A673 (cell line): ENCODE measurements at regions not wholly inside any gene's neighbourhood (a gene's known extent, or its start where the extent isn't known, plus 50 kb on each side); places are given as distances from the start of the nearest gene placed in this dataset.

Experiments
- BruUV-seq: library from RNA; stranded (reverse); fragments of 400-500 nt; replicated peaks from 2 replicates; lab custom pipeline; 2021; lab: Mats Ljungman, UMichigan
- CTCF ChIA-PET: fragments of 300-600 bp; sonication (Branson Sonifier 250); formaldehyde crosslinking; loops from one replicate; lab custom pipeline; 2022; ENCODE audit warnings: antibody characterized with exemption; lab: Charles Lee
- POLR2A ChIA-PET: fragments of 300-600 bp; sonication (Branson Sonifier 250); formaldehyde crosslinking; loops from one replicate; lab custom pipeline; 2022; ENCODE audit warnings: antibody characterized with exemption; ENCODE audit not compliant: low non-redundant PET; lab: Charles Lee
- DNase-seq: peaks from one replicate; pipeline ENCODE4 v3.0.0-alpha.2; 2015; ENCODE audit warnings: low spot score
- H3K27ac ChIP-seq: fragments of 200-600 bp; sonication (generic); 2 replicates; pipeline ENCODE4 v1.5.1; 2016; ENCODE audit warnings: mixed run types, low read depth, mild to moderate bottlenecking, mixed read lengths, antibody characterized with exemption, low read length; ENCODE audit not compliant: poor library complexity, severe bottlenecking
- H3K27me3 ChIP-seq: fragments of 200-600 bp; sonication (generic); replicated peaks from 2 replicates; pipeline ENCODE4 v1.6.1; 2017; ENCODE audit warnings: mixed run types, low read depth, mild to moderate bottlenecking, mixed read lengths, antibody characterized with exemption, low read length; ENCODE audit not compliant: insufficient read depth, poor library complexity
- H3K36me3 ChIP-seq: fragments of 200-600 bp; sonication (generic); 2 replicates; pipeline ENCODE4 v1.6.1; 2016; ENCODE audit warnings: mixed run types, mild to moderate bottlenecking, mixed read lengths, antibody characterized with exemption, low read length; ENCODE audit not compliant: insufficient read depth, poor library complexity, severe bottlenecking
- H3K4me1 ChIP-seq: fragments of 200-600 bp; sonication (generic); 2 replicates; pipeline ENCODE4 v1.6.1; 2017; ENCODE audit warnings: mixed run types, mild to moderate bottlenecking, mixed read lengths, antibody characterized with exemption, low read length; ENCODE audit not compliant: insufficient read depth, poor library complexity, severe bottlenecking
- H3K4me3 ChIP-seq: fragments of 200-600 bp; sonication (generic); 2 replicates; pipeline ENCODE4 v1.5.1; 2016; ENCODE audit warnings: low read depth, mixed run types, mild to moderate bottlenecking, mixed read lengths, low read length; ENCODE audit not compliant: poor library complexity, severe bottlenecking
- H3K9me3 ChIP-seq: fragments of 200-600 bp; sonication (generic); 2 replicates; pipeline ENCODE4 v1.6.1; 2016; ENCODE audit warnings: mixed run types, low read depth, mild to moderate bottlenecking, mixed read lengths, antibody characterized with exemption, low read length; ENCODE audit not compliant: poor library complexity, severe bottlenecking
- CTCF ChIP-seq: fragments of 300-800, 200-600 bp; sonication (generic); conservative IDR thresholded peaks from 2 replicates; pipeline ENCODE4 v1.5.1; 2017; ENCODE audit warnings: low read depth, mild to moderate bottlenecking, antibody characterized with exemption, low read length, moderate library complexity, mixed read lengths
- EZH2 ChIP-seq: fragments of 200-600 bp; sonication (generic); IDR thresholded peaks from 2 replicates; pipeline ENCODE4 v1.6.1; 2017; ENCODE audit warnings: borderline replicate concordance, low read depth, mild to moderate bottlenecking, mixed read lengths, antibody characterized with exemption, low read length; ENCODE audit not compliant: poor library complexity, severe bottlenecking
- intact Hi-C: fragments of 100-400 bp; cut with micrococcal nuclease; formaldehyde crosslinking; loops from one replicate; pipeline ENCODE4 v1.10.0; 2022; ENCODE audit not compliant: unreplicated experiment

GRCh38 chr2:220114443-220114842 lies 487.0 kb downstream of the SLC4A3 start:
- intact Hi-C loops = no loop called here
- DNase-seq = no peak
- ChIA-PET CTCF (no interaction called here), POLR2A (no interaction called here)
- H3K9me3 ChIP-seq = peaks cover 20% of the 10 kb centered on the region
- H3K36me3 ChIP-seq = no peaks in the 10 kb centered on the region
- no TSS peak for BruUV-seq
- H3K4me3 ChIP-seq = no peak overlapping the region
- no peak for TF ChIP-seq CTCF
- TF ChIP-seq EZH2 = no peak
- H3K27me3 ChIP-seq = no peaks in the 10 kb centered on the region
- H3K27ac ChIP-seq = no peak overlapping the region
- peaks cover 10% of the 10 kb centered on the region for H3K4me1 ChIP-seq

GRCh38 chr2:220117025-220117424 lies 489.6 kb downstream of the SLC4A3 start:
- Histone ChIP-seq H3K27me3 (no peaks in the 10 kb centered on the region), H3K27ac (no peak overlapping the region), H3K9me3 (peaks cover 20% of the 10 kb centered on the region), H3K36me3 (no peaks in the 10 kb centered on the region), H3K4me1 (peaks cover 10% of the 10 kb centered on the region), H3K4me3 (no peak overlapping the region)
- no TSS peak for BruUV-seq
- TF ChIP-seq EZH2 (no peak), CTCF (no peak)
- peak; percentile 80 for DNase-seq
- intact Hi-C loops = no loop called here
- POLR2A ChIA-PET = no interaction called here
- CTCF ChIA-PET = no interaction called here

- Histone ChIP-seq H3K27ac (no peak overlapping the region), H3K4me3 (no peak overlapping the region), H3K9me3 (peaks cover 11% of the 10 kb centered on the region), H3K36me3 (no peaks in the 10 kb centered on the region), H3K4me1 (peaks cover 10% of the 10 kb centered on the region), H3K27me3 (no peaks in the 10 kb centered on the region)
- no peak for DNase-seq
- intact Hi-C loops = no loop called here
- POLR2A ChIA-PET = no interaction called here
- CTCF ChIA-PET = no interaction called here
- no TSS peak for BruUV-seq
- TF ChIP-seq EZH2 (no peak), CTCF (no peak)
Observed at GRCh38 chr2:220120041-220120440, 492.6 kb downstream of the SLC4A3 start.
